ENCODE measurements at regions not wholly inside any gene's neighbourhood (a gene's known extent, or its start where the extent isn't known, plus 50 kb on each side); places are given as distances from the start of the nearest gene placed in this dataset.

DNA sequence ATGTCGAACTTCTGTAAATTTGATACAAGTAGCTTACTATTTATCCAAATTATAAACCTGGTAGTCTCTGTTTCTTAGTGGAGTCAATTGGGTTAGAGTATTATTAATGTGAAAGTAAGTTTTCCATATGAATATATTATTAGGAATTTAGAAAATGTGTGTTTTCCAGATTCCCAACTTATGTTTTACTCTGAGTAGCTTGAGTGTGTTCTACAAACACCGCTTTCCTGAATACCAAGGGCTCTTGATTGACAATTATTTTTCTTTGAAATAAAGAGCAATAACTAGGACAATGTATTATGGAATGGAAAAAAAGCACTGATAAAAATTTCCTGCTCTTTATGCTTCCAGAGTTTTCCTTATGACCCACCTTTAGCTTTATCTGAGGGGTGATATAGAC is 233.6 kb downstream of the POSTN start:
- H3K27me3 ChIP-seq, result no peaks in the 10 kb centered on the region
- TF ChIP-seq Cebpa-rat (IDR thresholded peaks at IDR 0.05), result no peak
- H3K9me3 ChIP-seq (replicated peaks in 1 of 11), result no peaks in the 10 kb centered on the region
- no peak overlapping the region for H3K27ac ChIP-seq
- H4K20me1 ChIP-seq, result no peaks in the 10 kb centered on the region
- H3K4me2 ChIP-seq, result no peak overlapping the region
- H3K9ac ChIP-seq, result no peak overlapping the region
- no peaks in the 10 kb centered on the region for H3K36me3 ChIP-seq
- H3K4me3 ChIP-seq, result no peak overlapping the region
- H3K4me1 ChIP-seq, result peaks cover 0 to 6% (median 0%) of the 10 kb centered on the region in 10 experiments; a peak in 4 of 20 replicates

DNA sequence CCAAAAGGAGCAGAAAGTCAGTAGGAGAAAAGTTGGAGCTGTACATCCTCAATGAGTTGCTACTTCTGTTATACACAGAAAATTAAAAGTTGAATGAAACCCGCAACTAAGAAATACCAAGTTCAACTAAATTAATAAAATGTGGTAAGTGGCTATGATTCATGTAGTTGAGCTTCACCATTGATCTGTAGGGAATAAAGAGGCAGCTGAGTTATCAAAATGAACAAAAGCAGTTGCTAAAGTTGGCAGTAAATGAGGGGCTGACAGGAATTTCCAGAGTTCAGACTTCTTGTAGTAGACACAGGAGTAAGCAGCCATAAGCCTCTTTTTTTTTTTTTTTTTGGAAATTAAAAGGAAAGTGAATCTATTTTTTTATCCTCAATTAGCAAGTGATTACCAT is 234.6 kb downstream of the POSTN start:
- H4K20me1 ChIP-seq, result no peaks in the 10 kb centered on the region
- no peak overlapping the region for H3K9ac ChIP-seq
- H3K9me3 ChIP-seq (replicated peaks in 1 of 11), result no peaks in the 10 kb centered on the region
- no peaks in the 10 kb centered on the region for H3K27me3 ChIP-seq
- TF ChIP-seq Cebpa-rat (IDR thresholded peaks at IDR 0.05), result no peak
- peaks cover 0 to 6% (median 0%) of the 10 kb centered on the region in 10 experiments; a peak in 4 of 20 replicates for H3K4me1 ChIP-seq
- H3K4me2 ChIP-seq, result no peak overlapping the region
- H3K36me3 ChIP-seq, result no peaks in the 10 kb centered on the region
- H3K4me3 ChIP-seq, result no peak overlapping the region
- H3K27ac ChIP-seq, result no peak overlapping the region

DNA sequence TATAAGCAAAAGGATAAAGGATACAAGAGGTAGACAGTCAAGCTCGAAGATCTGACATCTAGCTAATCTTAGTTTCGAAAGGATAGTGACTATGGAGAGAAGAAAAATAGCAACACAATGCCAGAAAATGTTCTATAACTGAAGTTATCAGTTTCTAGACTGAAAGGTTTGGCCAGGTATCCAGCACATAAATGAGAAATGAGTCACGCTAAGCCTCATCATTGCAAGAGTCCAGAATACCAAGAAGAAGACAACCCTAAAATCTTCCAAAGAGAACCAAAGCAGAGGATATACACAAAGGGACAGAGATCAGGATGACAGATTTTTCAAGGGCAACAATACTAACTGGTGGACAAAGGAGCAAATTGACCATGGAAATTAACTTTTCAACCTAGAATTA is 237.0 kb downstream of the POSTN start:
- Histone ChIP-seq H3K4me1 (peaks cover 0 to 6% (median 0%) of the 10 kb centered on the region in 10 experiments; a peak in 4 of 20 replicates), H3K9me3 (replicated peaks in 1 of 11) (no peaks in the 10 kb centered on the region), H3K27me3 (no peaks in the 10 kb centered on the region), H4K20me1 (no peaks in the 10 kb centered on the region), H3K27ac (no peak overlapping the region), H3K36me3 (no peaks in the 10 kb centered on the region), H3K4me2 (no peak overlapping the region), H3K4me3 (no peak overlapping the region), H3K9ac (no peak overlapping the region)
- no peak for TF ChIP-seq Cebpa-rat (IDR thresholded peaks at IDR 0.05)

DNA sequence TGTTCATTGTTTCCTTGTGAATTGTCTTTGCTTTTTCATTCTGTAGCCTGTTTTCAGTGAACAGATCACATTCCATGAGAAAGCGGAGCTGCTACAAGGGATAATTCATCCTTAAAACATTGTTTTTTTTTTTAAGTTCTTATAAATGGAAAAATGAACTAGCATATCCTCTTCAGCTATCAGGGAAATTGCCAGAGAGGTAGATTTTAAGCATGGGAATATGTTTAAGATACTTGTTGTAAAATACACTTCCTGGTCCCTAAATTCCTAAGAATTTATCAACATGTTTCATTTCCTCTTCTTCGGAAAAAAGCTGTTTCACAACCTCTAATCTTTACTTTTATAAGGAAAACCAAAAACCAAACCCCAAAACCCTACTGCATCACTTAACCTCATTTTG is 238.0 kb downstream of the POSTN start:
- no peak overlapping the region for H3K9ac ChIP-seq
- no peaks in the 10 kb centered on the region for H4K20me1 ChIP-seq

DNA sequence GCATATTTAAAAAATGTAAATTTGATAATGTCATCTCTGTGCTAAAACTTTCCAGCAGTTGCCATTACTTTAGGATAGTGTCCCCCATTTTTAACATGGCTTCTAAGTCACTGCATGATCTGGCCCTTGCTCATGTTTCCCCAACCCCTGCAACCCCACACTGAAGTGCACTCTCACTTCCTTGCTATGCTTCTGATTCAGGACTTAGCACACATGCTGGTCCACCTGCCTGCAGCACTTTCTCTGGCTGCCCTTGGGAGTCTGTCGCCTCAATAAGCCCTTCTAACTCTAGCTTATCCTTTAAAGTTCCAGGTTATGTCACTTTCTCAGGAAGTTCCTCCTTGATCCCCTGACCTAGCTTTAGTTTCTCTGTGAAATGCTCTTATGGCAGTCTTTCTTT is 241.0 kb downstream of the POSTN start:
- Histone ChIP-seq H3K4me3 (no peak overlapping the region), H3K4me1 (peaks cover 0 to 6% (median 0%) of the 10 kb centered on the region in 10 experiments; a peak in 4 of 20 replicates), H3K36me3 (no peaks in the 10 kb centered on the region), H3K9ac (no peak overlapping the region), H3K4me2 (no peak overlapping the region), H4K20me1 (no peaks in the 10 kb centered on the region), H3K27ac (no peak overlapping the region), H3K9me3 (replicated peaks in 1 of 11) (no peaks in the 10 kb centered on the region), H3K27me3 (no peaks in the 10 kb centered on the region)
- no peak for TF ChIP-seq Cebpa-rat (IDR thresholded peaks at IDR 0.05)

More for the DNA sequence above, 238.0 kb downstream of the POSTN start:
- TF ChIP-seq Cebpa-rat (IDR thresholded peaks at IDR 0.05), result no peak
- Histone ChIP-seq H3K4me1 (peaks cover 0 to 6% (median 0%) of the 10 kb centered on the region in 10 experiments; a peak in 4 of 20 replicates), H3K9me3 (replicated peaks in 1 of 11) (no peaks in the 10 kb centered on the region), H3K4me3 (no peak overlapping the region), H3K4me2 (peak overlapping the region in 2 of 11 experiments; percentile 0 to 8; a peak in 1 of 22 replicates), H3K27me3 (no peaks in the 10 kb centered on the region), H3K27ac (no peak overlapping the region), H3K36me3 (no peaks in the 10 kb centered on the region)

DNA sequence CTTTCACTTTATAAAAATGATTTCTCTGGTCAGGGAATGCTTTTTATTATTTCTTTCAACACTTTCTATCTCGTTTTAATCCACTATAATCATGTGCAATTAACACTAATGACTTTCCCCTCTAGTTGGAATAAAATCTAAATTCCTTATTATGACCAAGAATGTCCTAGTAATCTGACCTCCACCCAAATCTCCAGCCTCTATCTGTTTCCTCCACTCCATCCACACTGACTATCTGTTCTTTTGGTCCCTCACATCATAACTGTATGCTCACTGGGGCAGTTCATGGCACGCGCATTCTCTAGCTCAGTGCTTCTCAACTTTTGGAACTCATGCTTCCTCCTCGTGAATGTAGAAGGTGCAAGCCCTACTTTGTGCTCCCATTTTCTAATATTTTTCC is 244.7 kb downstream of the POSTN start:
- H4K20me1 ChIP-seq, result no peaks in the 10 kb centered on the region
- H3K27ac ChIP-seq, result no peak overlapping the region
- H3K4me3 ChIP-seq, result no peak overlapping the region
- no peaks in the 10 kb centered on the region for H3K9me3 ChIP-seq (replicated peaks in 1 of 11)
- no peaks in the 10 kb centered on the region for H3K4me1 ChIP-seq
- no peak overlapping the region for H3K9ac ChIP-seq
- no peaks in the 10 kb centered on the region for H3K36me3 ChIP-seq
- no peak overlapping the region for H3K4me2 ChIP-seq
- H3K27me3 ChIP-seq, result no peaks in the 10 kb centered on the region
- TF ChIP-seq Cebpa-rat (IDR thresholded peaks at IDR 0.05), result no peak

DNA sequence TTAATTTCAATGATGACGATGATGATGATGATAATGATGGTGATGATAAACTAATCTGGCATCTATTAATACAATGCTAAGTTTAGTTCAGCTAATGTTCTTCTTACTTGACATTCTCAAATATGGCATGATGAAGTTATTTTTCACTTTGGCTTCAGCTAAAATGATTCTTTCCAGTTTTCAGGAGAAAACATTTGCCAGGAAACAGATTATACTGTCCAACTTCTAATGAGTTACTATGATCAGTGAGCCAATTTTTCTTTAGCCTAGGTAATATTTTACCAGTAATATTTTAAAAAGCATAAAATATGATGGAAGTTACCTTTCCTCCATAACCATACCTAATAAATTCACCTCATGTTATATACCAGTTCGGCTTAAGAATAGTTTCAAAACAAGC is 245.7 kb upstream of the CSNK1A1L start:
- TF ChIP-seq Cebpa-rat (IDR thresholded peaks at IDR 0.05), result no peak
- Histone ChIP-seq H3K27me3 (no peaks in the 10 kb centered on the region), H3K9me3 (replicated peaks in 1 of 11) (no peaks in the 10 kb centered on the region), H3K27ac (no peak overlapping the region), H3K9ac (no peak overlapping the region), H3K4me3 (no peak overlapping the region), H3K4me1 (no peaks in the 10 kb centered on the region), H3K4me2 (no peak overlapping the region), H4K20me1 (no peaks in the 10 kb centered on the region), H3K36me3 (no peaks in the 10 kb centered on the region)

DNA sequence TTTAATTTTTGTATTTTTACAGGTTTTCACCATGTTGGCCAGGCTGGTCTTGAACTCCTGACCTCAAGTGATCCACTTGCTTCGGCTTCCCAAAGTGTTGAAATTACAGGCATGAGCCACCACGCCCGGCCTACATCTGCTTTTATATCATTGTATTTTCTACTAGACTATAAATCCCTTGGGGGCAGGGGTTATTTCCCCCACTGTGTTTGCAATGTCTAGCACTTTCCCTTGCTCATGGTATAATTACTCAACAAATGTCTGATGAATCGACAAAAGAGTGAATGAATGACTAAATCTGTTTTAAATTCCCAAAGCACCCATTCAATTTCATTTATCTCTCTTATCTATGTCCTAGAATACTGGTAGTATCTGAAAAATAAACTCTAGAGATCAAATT is 244.5 kb upstream of the CSNK1A1L start:
- no peaks in the 10 kb centered on the region for H3K9me3 ChIP-seq (replicated peaks in 1 of 11)
- H3K4me1 ChIP-seq, result no peaks in the 10 kb centered on the region
- H3K4me3 ChIP-seq, result no peak overlapping the region
- no peak overlapping the region for H3K4me2 ChIP-seq
- TF ChIP-seq Cebpa-rat (IDR thresholded peaks at IDR 0.05), result no peak
- no peak overlapping the region for H3K27ac ChIP-seq
- H3K36me3 ChIP-seq, result no peaks in the 10 kb centered on the region
- no peaks in the 10 kb centered on the region for H3K27me3 ChIP-seq
- no peaks in the 10 kb centered on the region for H4K20me1 ChIP-seq
- H3K9ac ChIP-seq, result no peak overlapping the region

DNA sequence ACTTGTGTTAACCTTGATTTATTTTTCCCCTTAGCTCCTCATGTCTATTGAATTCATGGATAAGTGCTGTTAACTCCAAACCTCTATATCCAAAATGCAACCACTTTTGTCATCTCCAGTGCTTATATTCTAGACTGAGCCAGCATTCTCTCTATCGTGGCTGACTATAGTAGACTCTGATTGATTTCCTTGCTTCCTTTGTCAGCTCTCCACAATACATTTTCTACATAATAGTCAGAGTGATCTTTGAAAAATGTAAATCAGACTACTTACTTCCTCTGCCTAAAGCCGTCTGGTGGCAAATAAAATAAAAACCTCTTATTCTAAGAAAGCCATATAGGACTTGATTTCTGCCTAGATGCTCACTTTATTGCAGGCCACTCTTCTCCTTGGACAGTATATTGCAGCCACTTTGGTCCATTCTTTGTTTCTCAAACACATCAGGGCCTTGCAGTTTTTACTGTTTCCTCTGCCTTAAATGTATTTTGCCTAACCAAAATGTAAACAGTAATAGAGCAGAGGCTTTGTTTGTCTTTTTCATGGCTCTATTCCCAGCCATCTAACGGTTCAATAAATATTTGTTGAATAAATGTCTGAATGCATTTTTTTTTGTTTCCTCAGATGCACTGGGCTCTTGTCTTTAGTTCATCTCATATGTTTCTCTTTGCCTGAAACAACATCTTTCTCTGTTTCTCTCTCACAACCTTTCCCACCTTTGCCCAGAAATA is 243.6 kb upstream of the CSNK1A1L start:
- Histone ChIP-seq H4K20me1 (no peaks in the 10 kb centered on the region), H3K4me3 (no peak overlapping the region), H3K27ac (no peak overlapping the region), H3K36me3 (no peaks in the 10 kb centered on the region), H3K4me2 (no peak overlapping the region), H3K9ac (no peak overlapping the region), H3K27me3 (no peaks in the 10 kb centered on the region), H3K4me1 (no peaks in the 10 kb centered on the region), H3K9me3 (replicated peaks in 1 of 11) (no peaks in the 10 kb centered on the region)
- no peak for TF ChIP-seq Cebpa-rat (IDR thresholded peaks at IDR 0.05)

DNA sequence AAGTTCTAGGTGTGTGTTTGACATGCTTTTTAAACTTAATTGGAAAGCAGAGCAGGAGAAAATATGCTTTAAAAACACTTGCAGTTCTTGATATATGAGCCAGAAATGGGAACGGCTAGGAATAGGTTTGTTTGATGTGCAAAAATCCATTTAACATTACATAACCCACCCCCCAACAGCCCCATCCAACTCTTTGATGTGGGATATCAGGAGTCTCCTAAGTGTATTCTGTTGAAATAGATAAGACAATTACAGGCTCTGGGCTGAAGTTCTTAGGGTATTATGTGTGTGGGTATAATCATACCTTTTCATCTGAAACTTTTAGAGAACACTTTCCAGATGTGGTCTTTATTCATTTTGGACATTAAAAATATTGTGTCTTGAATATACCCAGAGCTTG is 240.4 kb upstream of the CSNK1A1L start:
- Histone ChIP-seq H4K20me1 (no peaks in the 10 kb centered on the region), H3K27ac (no peak overlapping the region), H3K4me1 (no peaks in the 10 kb centered on the region), H3K4me3 (no peak overlapping the region), H3K36me3 (no peaks in the 10 kb centered on the region), H3K27me3 (no peaks in the 10 kb centered on the region), H3K9ac (no peak overlapping the region), H3K4me2 (no peak overlapping the region), H3K9me3 (replicated peaks in 1 of 11) (no peaks in the 10 kb centered on the region)
- no peak for TF ChIP-seq Cebpa-rat (IDR thresholded peaks at IDR 0.05)

Measured in BLaER1 treated with 17β-estradiol and CSF1 and Interleukin-3, amounts not matched to agents 10 nM and 100 nM (cell line).